Psoas muscle (tissue), 7 donors: ENCODE measurements at regions not wholly inside any gene's neighbourhood (a gene's known extent, or its start where the extent isn't known, plus 50 kb on each side); places are given as distances from the start of the nearest gene placed in this dataset.

Source experiments
- ATAC-seq, 4 donors: fragments of 200-7000 bp; cut with Tn5 transposase; one replicate each; pipeline ENCODE4 v1.9.1; 2020; ENCODE audit warnings: moderate library complexity in 3 of 4, mild to moderate bottlenecking in 2 of 4
- DNase-seq, 2 donors: peaks; one replicate each; pipeline ENCODE4 v3.0.0-alpha.2; 2020
- H3K27ac ChIP-seq: fragments of 200-600 bp; one replicate; pipeline ENCODE4 v1.8.0; 2022
- H3K27me3 ChIP-seq, 3 donors: fragments of 200-600 bp in 1 of 3; one replicate each; pipeline versions ENCODE4 v1.6.1 to v1.8.0; 2013 to 2022; ENCODE audit warnings: low read length in 2 of 3, mild to moderate bottlenecking in 2 of 3, moderate library complexity in 1 of 3; ENCODE audit not compliant: insufficient read depth in 3 of 3
- H3K36me3 ChIP-seq, 2 donors: fragments of 200-600 bp in 1 of 2; one replicate each; pipeline versions ENCODE4 v1.6.1 to v1.8.0; 2013 to 2022; ENCODE audit warnings: low read depth in 1 of 2, mild to moderate bottlenecking in 1 of 2, moderate library complexity in 1 of 2; ENCODE audit not compliant: insufficient read depth in 1 of 2
- H3K4me1 ChIP-seq: fragments of 200-600 bp; one replicate; pipeline ENCODE4 v1.8.0; 2022
- H3K4me3 ChIP-seq: fragments of 200-600 bp; one replicate; pipeline ENCODE4 v1.8.0; 2022; ENCODE audit warnings: mild to moderate bottlenecking
- H3K9me3 ChIP-seq: fragments of 200-600 bp; one replicate; pipeline ENCODE4 v1.8.0; 2022
- CTCF ChIP-seq: fragments of 200-600 bp; IDR thresholded peaks from one replicate; pipeline ENCODE4 v1.8.0; 2022; ENCODE audit warnings: antibody characterized with exemption
- WGBS, 3 donors: extraction: QIAGEN DNeasy Blood & Tissue Kit; methylation state at CpG; one replicate each; pipeline versions ENCODE4 v1.1.6 to v1.1.7; 2013; 5-methylcytosine and 5-hydroxymethylcytosine counted together
- intact Hi-C, 2 donors: fragments of 100-400 bp; cut with DNase I; formaldehyde crosslinking; loops; one replicate each; pipeline versions ENCODE4 v1.11.0 to v1.14.2; 2022
- donor health status: healthy with polysubstance abuse.
- donor health status: DM: no; HTN: no; CAD: no; lungs with moderate emphysema.
- donor health status: Bipolar disorder and iron deficiency.
- donor health status: healthy.
- donor health status: DM: yes; HTN: yes; CAD: no.
- donor health status: DM: no; HTN: no; CAD: no.
- donor health status: DM: yes; HTN: yes; CAD: no.

GRCh38 chr3:78161736-78162135 is 1121.8 kb downstream of the ROBO2 start:
- intact Hi-C loops: no loop called here
- no peak for DNase-seq
- no peak for ATAC-seq
- Histone ChIP-seq H3K36me3 (no peaks in the 10 kb centered on the region), H3K9me3 (no peaks in the 10 kb centered on the region), H3K4me3 (no peak overlapping the region), H3K27me3 (no peaks in the 10 kb centered on the region), H3K27ac (no peak overlapping the region), H3K4me1 (no peaks in the 10 kb centered on the region)
- WGBS, 3 donors: 90 to 91% (median 91%) methylated on average over 4 of the region's 4 CpGs
- no peak for TF ChIP-seq CTCF

DNA sequence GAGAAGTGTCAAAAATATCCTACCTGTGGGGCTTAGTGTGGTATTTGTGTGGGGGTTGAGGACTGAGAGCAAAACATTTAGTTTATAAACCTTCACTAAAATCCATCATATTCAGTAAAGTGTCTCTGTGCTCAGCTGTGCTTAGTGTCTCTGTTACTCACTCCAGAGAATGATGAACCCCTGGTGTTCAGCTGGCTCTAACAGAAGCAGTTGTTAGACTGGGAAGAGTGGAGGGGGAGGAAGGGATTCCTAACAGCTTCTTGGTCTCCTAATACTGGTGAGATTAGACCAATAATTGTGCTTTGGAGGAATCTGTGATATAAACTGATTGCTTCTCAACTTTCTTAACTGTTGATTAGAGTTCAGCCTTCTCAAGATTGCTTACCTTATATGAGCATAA is 1123.5 kb downstream of the ROBO2 start:
- no peak for DNase-seq
- Histone ChIP-seq H3K4me1 (no peaks in the 10 kb centered on the region), H3K27ac (no peak overlapping the region), H3K9me3 (no peaks in the 10 kb centered on the region), H3K4me3 (no peak overlapping the region), H3K36me3 (no peaks in the 10 kb centered on the region), H3K27me3 (no peaks in the 10 kb centered on the region)
- ATAC-seq: no peak
- intact Hi-C loops: no loop called here
- no peak for TF ChIP-seq CTCF

- Histone ChIP-seq H3K27me3 (no peaks in the 10 kb centered on the region), H3K4me3 (no peak overlapping the region), H3K36me3 (no peaks in the 10 kb centered on the region), H3K9me3 (no peaks in the 10 kb centered on the region), H3K4me1 (no peaks in the 10 kb centered on the region), H3K27ac (no peak overlapping the region)
- TF ChIP-seq CTCF: peak; percentile 10
- DNase-seq: no peak
- no peak for ATAC-seq
- intact Hi-C loops: no loop called here
Measured at GRCh38 chr3:78165876-78166275, 1126.0 kb downstream of the ROBO2 start.

DNA sequence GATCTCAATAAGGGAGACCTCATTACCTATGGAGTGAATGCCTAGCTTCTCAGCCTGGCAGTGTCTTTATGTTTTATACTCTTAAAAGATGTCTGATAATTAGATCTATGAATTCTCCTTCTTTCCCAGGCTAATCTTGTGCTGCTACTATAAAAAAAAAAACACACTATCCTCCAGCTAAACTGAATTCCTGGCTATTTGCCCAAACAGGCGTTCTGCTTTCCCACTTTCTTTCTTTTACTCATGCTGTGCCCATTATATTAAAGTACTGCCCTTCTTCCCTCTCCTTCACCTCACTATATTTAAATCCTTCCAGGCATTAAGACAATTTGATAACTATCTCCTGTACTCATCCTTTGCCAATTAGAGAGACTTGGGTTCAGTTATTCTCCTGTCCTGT is 1134.9 kb downstream of the ROBO2 start:
- intact Hi-C loops: no loop called here
- WGBS, 3 donors: 10 to 12% (median 10%) methylated on average over 1 of the region's 1 CpG
- no peaks in the 10 kb centered on the region for H3K4me1 ChIP-seq
- H3K27ac ChIP-seq: no peak overlapping the region
- ATAC-seq: no peak
- TF ChIP-seq CTCF: no peak
- no peak overlapping the region for H3K4me3 ChIP-seq
- H3K27me3 ChIP-seq: peaks cover 0 to 2% (median 0%) of the 10 kb centered on the region in 3 donors
- DNase-seq: no peak
- H3K36me3 ChIP-seq: no peaks in the 10 kb centered on the region
- no peaks in the 10 kb centered on the region for H3K9me3 ChIP-seq

DNA sequence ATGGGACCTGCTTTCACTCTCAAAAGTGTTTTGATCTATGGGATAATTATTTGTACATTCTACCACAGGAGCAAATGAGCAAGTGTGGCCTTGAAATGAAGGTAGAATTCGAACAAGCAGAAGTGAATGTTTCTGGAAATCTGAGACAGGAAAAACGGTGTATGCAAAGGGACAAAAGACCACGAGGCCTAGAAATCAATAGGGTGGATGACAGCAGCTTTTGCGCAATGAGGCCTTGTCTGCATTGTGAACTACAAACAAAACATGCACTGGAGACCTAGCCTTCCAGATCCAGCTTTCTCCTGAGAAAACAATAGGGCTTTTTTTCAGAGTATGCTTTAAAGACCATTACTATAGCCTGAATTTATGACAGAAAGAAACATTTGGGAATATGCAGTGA is 1137.0 kb downstream of the ROBO2 start:
- intact Hi-C loops: no loop called here
- ATAC-seq: no peak

More for the DNA sequence above, 1137.0 kb downstream of the ROBO2 start:
- Histone ChIP-seq H3K4me1 (no peaks in the 10 kb centered on the region), H3K4me3 (no peak overlapping the region), H3K27ac (no peak overlapping the region), H3K27me3 (peaks cover 0 to 2% (median 0%) of the 10 kb centered on the region in 3 donors), H3K9me3 (no peaks in the 10 kb centered on the region), H3K36me3 (no peaks in the 10 kb centered on the region)
- TF ChIP-seq CTCF: no peak
- WGBS, 3 donors: 70 to 77% (median 72%) methylated on average over 4 of the region's 4 CpGs
- no peak for DNase-seq
